Esophagus squamous epithelium (tissue), 4 donors: ENCODE measurements at regions not wholly inside any gene's neighbourhood (a gene's known extent, or its start where the extent isn't known, plus 50 kb on each side); places are given as distances from the start of the nearest gene placed in this dataset.

Experiments used
- CTCF ChIP-seq, 6 experiments: fragments of 450-650 bp in 4 of 6; fragments of 200-600 bp in 2 of 6; sonication (generic) in 2 of 6; IDR thresholded peaks; one replicate each; pipeline ENCODE4 v1.5.1; 2016 to 2019; ENCODE audit warnings: antibody characterized with exemption in 6 of 6, mild to moderate bottlenecking in 4 of 6, moderate library complexity in 4 of 6
- POLR2A ChIP-seq, 4 donors: fragments of 450-650 bp; IDR thresholded peaks; one replicate each; pipeline ENCODE4 v1.6.1; 2017; ENCODE audit warnings: antibody characterized with exemption in 4 of 4, mild to moderate bottlenecking in 4 of 4, moderate library complexity in 3 of 4

- no peak for TF ChIP-seq CTCF (IDR thresholded peaks at IDR 0.05)
- no peak for TF ChIP-seq POLR2A (IDR thresholded peaks at IDR 0.05)
These were observed 99.2 kb upstream of the ACTBL2 start for GRCh38 chr5:57581772-57582171.
